ENCODE measurements at regions not wholly inside any gene's neighbourhood (a gene's known extent, or its start where the extent isn't known, plus 50 kb on each side); places are given as distances from the start of the nearest gene placed in this dataset.

DNA sequence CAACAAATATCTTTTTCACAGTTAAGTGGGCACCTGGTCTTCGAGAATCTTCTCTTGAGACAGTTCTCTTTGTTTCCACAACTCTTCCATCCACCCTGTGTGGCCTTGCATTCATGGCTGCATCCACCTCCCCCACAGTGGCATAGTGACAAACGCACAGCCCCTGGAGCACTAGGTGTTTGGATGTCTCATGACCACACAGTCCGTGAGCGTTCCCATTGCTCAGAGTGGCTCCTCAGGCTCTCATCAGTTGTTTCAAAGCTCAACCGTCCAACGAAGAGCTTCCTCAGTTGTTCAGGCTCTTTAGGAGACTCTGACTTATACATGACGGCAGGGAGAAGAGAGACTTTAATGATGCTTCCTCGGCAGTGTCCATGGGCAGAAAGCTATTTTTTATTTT lies 191.6 kb downstream of the CDRT15L2 start:
- no peaks in the 10 kb centered on the region for H3K27me3 ChIP-seq (ENCODE audit: control insufficient read depth in 2 of 2, insufficient read depth in 2 of 2, low read length in 2 of 2)
- H3K27ac ChIP-seq (ENCODE audit: insufficient read depth, low read depth, low read length): no peak overlapping the region
- H3K36me3 ChIP-seq (ENCODE audit: control insufficient read depth in 2 of 2, extremely low read depth in 1 of 2, insufficient read depth in 2 of 2, low read length in 2 of 2): no peaks in the 10 kb centered on the region
- no peaks in the 10 kb centered on the region for H3K9me3 ChIP-seq (replicated peaks; ENCODE audit: control insufficient read depth, insufficient read depth, low read length)
- FAIRE-seq (no peak), DNase-seq (ENCODE audit: low read depth, low spot score) (no peak)
- H4K20me1 ChIP-seq (replicated peaks; ENCODE audit: control insufficient read depth, extremely low read depth, insufficient read depth, low read length): no peaks in the 10 kb centered on the region
- BruUV-seq (replicated peaks): no TSS peak
- CTCF ChIA-PET: no interaction called here
- no peak for TF ChIP-seq GATA2 (IDR thresholded peaks at IDR 0.05; ENCODE audit: insufficient read depth, insufficient read length, low read depth, low read length)
- TF ChIP-seq JUN (IDR thresholded peaks at IDR 0.05; ENCODE audit: borderline replicate concordance, insufficient read depth, insufficient read length, low read depth): no peak
- TF ChIP-seq POLR2A (IDR thresholded peaks at IDR 0.05; ENCODE audit: low read depth, low read length): no peak
- no peak for TF ChIP-seq FOS (IDR thresholded peaks at IDR 0.05; ENCODE audit: borderline replicate concordance, insufficient read depth, low read length)
- TF ChIP-seq MYC (IDR thresholded peaks at IDR 0.05; ENCODE audit: low read depth, low read length): no peak
- TF ChIP-seq, protein P1, sequence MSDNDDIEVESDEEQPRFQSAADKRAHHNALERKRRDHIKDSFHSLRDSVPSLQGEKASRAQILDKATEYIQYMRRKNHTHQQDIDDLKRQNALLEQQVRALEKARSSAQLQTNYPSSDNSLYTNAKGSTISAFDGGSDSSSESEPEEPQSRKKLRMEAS (IDR thresholded peaks at IDR 0.05; ENCODE audit: insufficient read depth, insufficient read length): no peak
- TF ChIP-seq EZH2 (IDR thresholded peaks at IDR 0.05; ENCODE audit: borderline replicate concordance, low read depth, low read length, severe bottlenecking): no peak
- no peak for TF ChIP-seq POLR2AphosphoS5 (IDR thresholded peaks at IDR 0.05; ENCODE audit: insufficient read depth, low read depth, low read length)
- TF ChIP-seq, protein P2, sequence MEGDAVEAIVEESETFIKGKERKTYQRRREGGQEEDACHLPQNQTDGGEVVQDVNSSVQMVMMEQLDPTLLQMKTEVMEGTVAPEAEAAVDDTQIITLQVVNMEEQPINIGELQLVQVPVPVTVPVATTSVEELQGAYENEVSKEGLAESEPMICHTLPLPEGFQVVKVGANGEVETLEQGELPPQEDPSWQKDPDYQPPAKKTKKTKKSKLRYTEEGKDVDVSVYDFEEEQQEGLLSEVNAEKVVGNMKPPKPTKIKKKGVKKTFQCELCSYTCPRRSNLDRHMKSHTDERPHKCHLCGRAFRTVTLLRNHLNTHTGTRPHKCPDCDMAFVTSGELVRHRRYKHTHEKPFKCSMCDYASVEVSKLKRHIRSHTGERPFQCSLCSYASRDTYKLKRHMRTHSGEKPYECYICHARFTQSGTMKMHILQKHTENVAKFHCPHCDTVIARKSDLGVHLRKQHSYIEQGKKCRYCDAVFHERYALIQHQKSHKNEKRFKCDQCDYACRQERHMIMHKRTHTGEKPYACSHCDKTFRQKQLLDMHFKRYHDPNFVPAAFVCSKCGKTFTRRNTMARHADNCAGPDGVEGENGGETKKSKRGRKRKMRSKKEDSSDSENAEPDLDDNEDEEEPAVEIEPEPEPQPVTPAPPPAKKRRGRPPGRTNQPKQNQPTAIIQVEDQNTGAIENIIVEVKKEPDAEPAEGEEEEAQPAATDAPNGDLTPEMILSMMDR (IDR thresholded peaks at IDR 0.05; ENCODE audit: extremely low read depth in 1 of 2, insufficient read depth in 1 of 2, low read depth in 1 of 2, low read length in 2 of 2): no peak
- no peak overlapping the region for H3K4me2 ChIP-seq (ENCODE audit: insufficient read depth, low read length)
- dilution Hi-C loops (cut with MboI; ENCODE audit: extremely low pct_ligation_motif_present, low sequenced_read_pairs) (no loop called here), intact Hi-C loops (cut with micrococcal nuclease) (no loop called here)
- H3K9ac ChIP-seq (replicated peaks; ENCODE audit: extremely low read depth, insufficient read depth, low read length): no peak overlapping the region
- no peaks in the 10 kb centered on the region for H3K4me1 ChIP-seq (ENCODE audit: control insufficient read depth, extremely low read depth, insufficient read depth, low read length)
- H3K9me1 ChIP-seq (replicated peaks; ENCODE audit: control insufficient read depth, extremely low read depth, insufficient read depth, low read length): no peaks in the 10 kb centered on the region
- no peak overlapping the region for H2AFZ ChIP-seq (ENCODE audit: low read depth, low read length)
- H3K79me2 ChIP-seq (ENCODE audit: control insufficient read depth, insufficient read depth, low read length): no peaks in the 10 kb centered on the region
- H3K4me3 ChIP-seq (replicated peaks in 1 of 3; ENCODE audit: insufficient read depth in 1 of 3, low read depth in 1 of 3, low read length in 3 of 3): no peak overlapping the region
- POLR2A ChIA-PET: no interaction called here

All from endothelial cell of umbilical vein (primary cell).